ENCODE measurements at regions not wholly inside any gene's neighbourhood (a gene's known extent, or its start where the extent isn't known, plus 50 kb on each side); places are given as distances from the start of the nearest gene placed in this dataset.

DNA sequence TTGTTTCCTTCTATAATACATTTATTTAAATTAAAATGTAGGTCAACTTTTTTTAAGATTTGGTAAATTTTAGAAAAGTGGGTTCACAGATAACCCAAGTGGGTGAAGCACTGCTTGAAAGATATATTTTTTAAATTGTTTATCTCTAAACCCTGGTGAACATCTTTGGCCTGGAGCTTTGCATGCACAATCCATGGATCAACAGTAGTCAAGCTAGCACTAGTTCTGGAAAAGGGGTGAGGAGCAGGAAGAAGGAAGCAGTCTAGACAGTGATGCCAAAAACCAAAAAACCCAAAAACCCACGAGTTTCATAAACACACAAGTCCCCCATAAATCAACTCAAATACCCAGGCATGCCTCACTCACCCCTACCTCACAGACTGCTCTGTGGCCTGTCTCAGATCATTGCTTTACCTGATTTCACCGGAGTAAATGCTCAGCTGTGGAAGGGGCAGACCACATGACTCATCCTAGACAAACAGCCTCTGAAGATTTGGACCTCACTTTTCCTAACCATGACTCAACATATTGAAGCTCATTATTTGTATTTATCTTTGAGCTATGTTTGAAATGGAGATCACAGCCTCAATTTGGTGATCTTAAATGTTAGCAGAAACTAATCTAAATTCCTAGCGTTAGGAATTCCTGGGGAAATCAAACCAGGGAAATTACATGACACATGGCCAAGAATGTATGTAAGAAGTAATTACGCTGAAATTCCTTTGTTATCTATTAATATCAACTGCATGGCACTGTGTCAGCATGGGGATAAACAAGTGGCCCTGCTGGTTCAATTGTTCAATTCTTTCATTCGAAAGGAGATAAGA is 149.6 kb downstream of the ZNF608 start (continued):
- TF ChIP-seq ZFP30 (CRISPR knock-in tag; IDR thresholded peaks at IDR 0.05; ENCODE audit: borderline replicate concordance) (no peak), SMARCA4 (IDR thresholded peaks at IDR 0.05) (peak; percentile 79), BCOR (IDR thresholded peaks at IDR 0.05) (peak; percentile 13; the same call in 1 of the 2 replicates), HMG20B (CRISPR knock-in tag; IDR thresholded peaks at IDR 0.05) (no peak), SPI1 (IDR thresholded peaks at IDR 0.05; ENCODE audit: borderline replicate concordance, low read depth, low read length) (no peak), SRF (CRISPR knock-in tag; IDR thresholded peaks at IDR 0.05) (no peak), NCOA2 (IDR thresholded peaks at IDR 0.05; ENCODE audit: partially characterized antibody in 2 of 2) (no peak), YY1 (IDR thresholded peaks at IDR 0.05; ENCODE audit: borderline replicate concordance in 1 of 3, control insufficient read depth in 1 of 3, extremely low read depth in 1 of 3, insufficient read depth in 3 of 3, insufficient read length in 1 of 3, insufficient replicate concordance in 2 of 3, low read depth in 1 of 3, low read length in 2 of 3) (no peak), CBFA2T2 (conservative IDR thresholded peaks at IDR 0.05) (peak; percentile 38; the same call in 1 of the 2 replicates), CBX1 (IDR thresholded peaks at IDR 0.05; ENCODE audit: low read depth) (no peak), ZNF551 (CRISPR knock-in tag; IDR thresholded peaks at IDR 0.05) (no peak), HDAC8 (tag; IDR thresholded peaks at IDR 0.05) (no peak), ZNF778 (CRISPR knock-in tag; IDR thresholded peaks at IDR 0.05) (no peak), HIVEP1 (CRISPR knock-in tag; IDR thresholded peaks at IDR 0.05) (no peak), SAFB (IDR thresholded peaks at IDR 0.05; ENCODE audit: borderline replicate concordance, low read depth, low read length) (no peak), KHSRP (IDR thresholded peaks at IDR 0.05) (no peak)
- TF ChIP-seq, protein P1, sequence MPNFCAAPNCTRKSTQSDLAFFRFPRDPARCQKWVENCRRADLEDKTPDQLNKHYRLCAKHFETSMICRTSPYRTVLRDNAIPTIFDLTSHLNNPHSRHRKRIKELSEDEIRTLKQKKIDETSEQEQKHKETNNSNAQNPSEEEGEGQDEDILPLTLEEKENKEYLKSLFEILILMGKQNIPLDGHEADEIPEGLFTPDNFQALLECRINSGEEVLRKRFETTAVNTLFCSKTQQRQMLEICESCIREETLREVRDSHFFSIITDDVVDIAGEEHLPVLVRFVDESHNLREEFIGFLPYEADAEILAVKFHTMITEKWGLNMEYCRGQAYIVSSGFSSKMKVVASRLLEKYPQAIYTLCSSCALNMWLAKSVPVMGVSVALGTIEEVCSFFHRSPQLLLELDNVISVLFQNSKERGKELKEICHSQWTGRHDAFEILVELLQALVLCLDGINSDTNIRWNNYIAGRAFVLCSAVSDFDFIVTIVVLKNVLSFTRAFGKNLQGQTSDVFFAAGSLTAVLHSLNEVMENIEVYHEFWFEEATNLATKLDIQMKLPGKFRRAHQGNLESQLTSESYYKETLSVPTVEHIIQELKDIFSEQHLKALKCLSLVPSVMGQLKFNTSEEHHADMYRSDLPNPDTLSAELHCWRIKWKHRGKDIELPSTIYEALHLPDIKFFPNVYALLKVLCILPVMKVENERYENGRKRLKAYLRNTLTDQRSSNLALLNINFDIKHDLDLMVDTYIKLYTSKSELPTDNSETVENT (CRISPR knock-in tag; IDR thresholded peaks at IDR 0.05), result no peak
- TF ChIP-seq, protein P2, sequence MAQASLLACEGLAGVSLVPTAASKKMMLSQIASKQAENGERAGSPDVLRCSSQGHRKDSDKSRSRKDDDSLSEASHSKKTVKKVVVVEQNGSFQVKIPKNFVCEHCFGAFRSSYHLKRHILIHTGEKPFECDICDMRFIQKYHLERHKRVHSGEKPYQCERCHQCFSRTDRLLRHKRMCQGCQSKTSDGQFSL (CRISPR knock-in tag; IDR thresholded peaks at IDR 0.05), result no peak
- TF ChIP-seq, protein P2 (tag; IDR thresholded peaks at IDR 0.05), result no peak

Data from K562 (cell line).